HepG2 (cell line): ENCODE measurements at regions not wholly inside any gene's neighbourhood (a gene's known extent, or its start where the extent isn't known, plus 50 kb on each side); places are given as distances from the start of the nearest gene placed in this dataset.

Experiments
- ATF6 ChIP-seq: sonication (generic); formaldehyde crosslinking; conservative IDR thresholded peaks from 2 replicates; pipeline ENCODE4 v1.4.0; 2020; ENCODE audit warnings: missing genetic modification reagents
- EEA1 ChIP-seq: sonication (generic); formaldehyde crosslinking; IDR thresholded peaks from 2 replicates; pipeline ENCODE4 v1.5.1; 2020; ENCODE audit warnings: mild to moderate bottlenecking, missing genetic modification reagents, borderline replicate concordance
- MED1 ChIP-seq: sonication (generic); formaldehyde crosslinking; IDR thresholded peaks from 2 replicates; pipeline ENCODE4 v1.4.0; 2020; ENCODE audit warnings: missing genetic modification reagents
- NFIB ChIP-seq: sonication (generic); formaldehyde crosslinking; IDR thresholded peaks from 2 replicates; pipeline ENCODE4 v1.9.0; 2021; ENCODE audit warnings: missing genetic modification reagents, mild to moderate bottlenecking, borderline replicate concordance
- SALL2 ChIP-seq: sonication (generic); formaldehyde crosslinking; IDR thresholded peaks from 2 replicates; pipeline ENCODE4 v1.8.1; 2023; ENCODE audit warnings: mild to moderate bottlenecking, missing genetic modification reagents, inconsistent platforms
- TSC22D2 ChIP-seq: sonication (generic); formaldehyde crosslinking; IDR thresholded peaks from 2 replicates; pipeline ENCODE4 v1.5.1; 2020; ENCODE audit warnings: missing genetic modification reagents, mild to moderate bottlenecking, borderline replicate concordance
- ZMYM3 ChIP-seq: sonication (generic); formaldehyde crosslinking; IDR thresholded peaks from 2 replicates; pipeline ENCODE4 v1.5.1; 2020; ENCODE audit warnings: mild to moderate bottlenecking, missing genetic modification reagents
- ZNF431 ChIP-seq: sonication (generic); formaldehyde crosslinking; IDR thresholded peaks from 2 replicates; pipeline ENCODE4 v1.9.0; 2022; ENCODE audit warnings: missing genetic modification reagents, low read depth, mild to moderate bottlenecking, borderline replicate concordance
- ZNF607 ChIP-seq: sonication (generic); formaldehyde crosslinking; IDR thresholded peaks from 2 replicates; pipeline ENCODE4 v1.5.1; 2020; ENCODE audit warnings: missing genetic modification reagents, mild to moderate bottlenecking, borderline replicate concordance
- ZNF710 ChIP-seq: sonication (generic); formaldehyde crosslinking; IDR thresholded peaks from 2 replicates; pipeline ENCODE4 v1.5.0; 2020; ENCODE audit warnings: mild to moderate bottlenecking, missing genetic modification reagents, borderline replicate concordance
- ZNF746 ChIP-seq: sonication (generic); formaldehyde crosslinking; IDR thresholded peaks from 2 replicates; pipeline ENCODE4 v1.8.0; 2022; ENCODE audit warnings: mild to moderate bottlenecking, missing genetic modification reagents
- TF ChIP-seq, protein P1 (sequence below): sonication (generic); formaldehyde crosslinking; IDR thresholded peaks from 2 replicates; pipeline ENCODE4 v1.4.0; 2020; ENCODE audit warnings: missing genetic modification reagents
- TF ChIP-seq, protein P2 (sequence below): sonication (generic); formaldehyde crosslinking; IDR thresholded peaks from 2 replicates; pipeline ENCODE4 v1.5.0; 2020; ENCODE audit warnings: mild to moderate bottlenecking, missing genetic modification reagents
- TF ChIP-seq, protein P3 (sequence below): sonication (generic); formaldehyde crosslinking; IDR thresholded peaks from 2 replicates; pipeline ENCODE4 v1.4.0; 2020; ENCODE audit warnings: missing genetic modification reagents

DNA sequence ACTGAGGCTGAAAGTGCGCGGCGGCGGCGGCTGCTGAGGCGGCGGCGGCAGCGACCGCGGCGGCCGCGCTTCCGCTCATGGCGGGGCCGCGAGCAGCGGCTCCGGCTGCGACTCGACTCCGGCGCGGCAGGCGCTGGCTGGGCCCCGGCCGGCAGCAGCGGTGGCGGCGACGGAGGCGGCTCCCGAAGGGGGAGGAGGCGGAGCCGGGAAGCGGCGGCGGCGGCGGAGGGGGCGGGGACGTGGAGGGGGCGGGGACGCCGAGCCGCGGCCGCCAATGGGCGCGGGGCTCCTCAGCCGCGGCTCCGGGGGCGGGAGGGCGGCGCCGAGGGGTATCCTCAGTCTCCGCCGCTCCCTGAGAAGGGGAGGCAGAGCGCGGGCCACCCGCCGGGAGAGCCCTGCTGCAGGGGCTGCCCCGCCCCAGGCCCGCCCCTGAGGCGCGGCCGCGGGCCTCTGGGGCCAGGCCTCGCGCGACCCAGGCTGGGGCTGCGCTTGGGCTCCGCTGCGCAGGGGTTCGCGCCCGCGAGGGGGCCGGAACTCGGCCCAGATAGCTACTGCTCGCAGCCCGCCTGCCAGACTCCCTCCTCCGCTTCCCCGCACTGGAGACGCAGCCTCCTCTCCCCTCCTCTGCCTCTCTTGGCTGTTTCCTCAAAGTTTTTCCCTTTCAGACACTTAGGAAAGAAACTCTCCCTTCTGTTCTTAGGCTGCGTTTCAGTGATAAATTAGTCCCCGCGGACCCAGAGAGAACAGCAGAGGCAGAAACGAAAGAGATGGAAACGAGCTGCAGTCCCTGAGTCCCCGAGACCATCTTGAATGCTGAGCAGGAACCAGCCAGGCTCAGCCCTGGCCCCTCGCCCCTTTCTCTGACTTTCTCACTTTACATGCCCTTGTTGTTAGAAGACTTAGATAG lies 85.0 kb upstream of the MELK start (continued):
- TF ChIP-seq, protein P1, sequence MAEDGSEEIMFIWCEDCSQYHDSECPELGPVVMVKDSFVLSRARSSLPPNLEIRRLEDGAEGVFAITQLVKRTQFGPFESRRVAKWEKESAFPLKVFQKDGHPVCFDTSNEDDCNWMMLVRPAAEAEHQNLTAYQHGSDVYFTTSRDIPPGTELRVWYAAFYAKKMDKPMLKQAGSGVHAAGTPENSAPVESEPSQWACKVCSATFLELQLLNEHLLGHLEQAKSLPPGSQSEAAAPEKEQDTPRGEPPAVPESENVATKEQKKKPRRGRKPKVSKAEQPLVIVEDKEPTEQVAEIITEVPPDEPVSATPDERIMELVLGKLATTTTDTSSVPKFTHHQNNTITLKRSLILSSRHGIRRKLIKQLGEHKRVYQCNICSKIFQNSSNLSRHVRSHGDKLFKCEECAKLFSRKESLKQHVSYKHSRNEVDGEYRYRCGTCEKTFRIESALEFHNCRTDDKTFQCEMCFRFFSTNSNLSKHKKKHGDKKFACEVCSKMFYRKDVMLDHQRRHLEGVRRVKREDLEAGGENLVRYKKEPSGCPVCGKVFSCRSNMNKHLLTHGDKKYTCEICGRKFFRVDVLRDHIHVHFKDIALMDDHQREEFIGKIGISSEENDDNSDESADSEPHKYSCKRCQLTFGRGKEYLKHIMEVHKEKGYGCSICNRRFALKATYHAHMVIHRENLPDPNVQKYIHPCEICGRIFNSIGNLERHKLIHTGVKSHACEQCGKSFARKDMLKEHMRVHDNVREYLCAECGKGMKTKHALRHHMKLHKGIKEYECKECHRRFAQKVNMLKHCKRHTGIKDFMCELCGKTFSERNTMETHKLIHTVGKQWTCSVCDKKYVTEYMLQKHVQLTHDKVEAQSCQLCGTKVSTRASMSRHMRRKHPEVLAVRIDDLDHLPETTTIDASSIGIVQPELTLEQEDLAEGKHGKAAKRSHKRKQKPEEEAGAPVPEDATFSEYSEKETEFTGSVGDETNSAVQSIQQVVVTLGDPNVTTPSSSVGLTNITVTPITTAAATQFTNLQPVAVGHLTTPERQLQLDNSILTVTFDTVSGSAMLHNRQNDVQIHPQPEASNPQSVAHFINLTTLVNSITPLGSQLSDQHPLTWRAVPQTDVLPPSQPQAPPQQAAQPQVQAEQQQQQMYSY, result no peak
- TF ChIP-seq TSC22D2 (CRISPR knock-in tag) (0 out of 2 replicates have a peak, but pooled peaks have one; percentile 36), ATF6 (0 out of 2 replicates have a peak, but pooled peaks have one; percentile 38), ZMYM3 (CRISPR knock-in tag) (peak; percentile 22; the same call in 1 of the 2 replicates), ZNF710 (CRISPR knock-in tag) (no peak), EEA1 (no peak), ZNF607 (CRISPR knock-in tag) (peak; percentile 62; the same call in 1 of the 2 replicates), NFIB (CRISPR knock-in tag) (no peak), SALL2 (CRISPR knock-in tag) (0 out of 2 replicates have a peak, but pooled peaks have one; percentile 31), ZNF746 (CRISPR knock-in tag) (no peak), ZNF431 (CRISPR knock-in tag) (no peak), MED1 (CRISPR knock-in tag) (no peak; the same call in 1 of the 2 replicates)
- TF ChIP-seq, protein P2, sequence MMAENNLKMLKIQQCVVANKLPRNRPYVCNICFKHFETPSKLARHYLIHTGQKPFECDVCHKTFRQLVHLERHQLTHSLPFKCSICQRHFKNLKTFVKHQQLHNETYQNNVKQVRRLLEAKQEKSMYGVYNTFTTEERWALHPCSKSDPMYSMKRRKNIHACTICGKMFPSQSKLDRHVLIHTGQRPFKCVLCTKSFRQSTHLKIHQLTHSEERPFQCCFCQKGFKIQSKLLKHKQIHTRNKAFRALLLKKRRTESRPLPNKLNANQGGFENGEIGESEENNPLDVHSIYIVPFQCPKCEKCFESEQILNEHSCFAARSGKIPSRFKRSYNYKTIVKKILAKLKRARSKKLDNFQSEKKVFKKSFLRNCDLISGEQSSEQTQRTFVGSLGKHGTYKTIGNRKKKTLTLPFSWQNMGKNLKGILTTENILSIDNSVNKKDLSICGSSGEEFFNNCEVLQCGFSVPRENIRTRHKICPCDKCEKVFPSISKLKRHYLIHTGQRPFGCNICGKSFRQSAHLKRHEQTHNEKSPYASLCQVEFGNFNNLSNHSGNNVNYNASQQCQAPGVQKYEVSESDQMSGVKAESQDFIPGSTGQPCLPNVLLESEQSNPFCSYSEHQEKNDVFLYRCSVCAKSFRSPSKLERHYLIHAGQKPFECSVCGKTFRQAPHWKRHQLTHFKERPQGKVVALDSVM (CRISPR knock-in tag), result peak; percentile 43; the same call in 1 of the 2 replicates
- TF ChIP-seq, protein P3, sequence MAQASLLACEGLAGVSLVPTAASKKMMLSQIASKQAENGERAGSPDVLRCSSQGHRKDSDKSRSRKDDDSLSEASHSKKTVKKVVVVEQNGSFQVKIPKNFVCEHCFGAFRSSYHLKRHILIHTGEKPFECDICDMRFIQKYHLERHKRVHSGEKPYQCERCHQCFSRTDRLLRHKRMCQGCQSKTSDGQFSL (CRISPR knock-in tag), result no peak
